SJSA1 (cell line): ENCODE measurements at regions not wholly inside any gene's neighbourhood (a gene's known extent, or its start where the extent isn't known, plus 50 kb on each side); places are given as distances from the start of the nearest gene placed in this dataset.

Experiments
- DNase-seq, 2 experiments: peaks; one replicate each; pipeline ENCODE4 v3.0.0-alpha.2; 2015 to 2020; ENCODE audit warnings: low spot score in 2 of 2, low read depth in 1 of 2
- H3K27ac ChIP-seq: fragments of 250-450 bp; sonication (Bioruptor Pico); 2 replicates; pipeline ENCODE4 v1.5.1; 2020; ENCODE audit warnings: mild to moderate bottlenecking, moderate library complexity
- H3K27me3 ChIP-seq: fragments of 250-450 bp; sonication (Bioruptor Pico); replicated peaks from 2 replicates; pipeline ENCODE4 v1.5.1; 2020; ENCODE audit warnings: mild to moderate bottlenecking, moderate library complexity
- H3K36me3 ChIP-seq: fragments of 250-450 bp; sonication (Bioruptor Pico); 2 replicates; pipeline ENCODE4 v1.5.1; 2020; ENCODE audit warnings: mild to moderate bottlenecking
- H3K4me1 ChIP-seq: fragments of 250-450 bp; sonication (Bioruptor Pico); replicated peaks from 2 replicates; pipeline ENCODE4 v1.6.1; 2021; ENCODE audit warnings: mild to moderate bottlenecking
- H3K4me3 ChIP-seq: fragments of 250-450 bp; sonication (Bioruptor Pico); 2 replicates; pipeline ENCODE4 v1.5.1; 2020; ENCODE audit warnings: mild to moderate bottlenecking
- H3K9me3 ChIP-seq: fragments of 250-450 bp; sonication (Bioruptor Pico); replicated peaks from 2 replicates; pipeline ENCODE4 v1.5.1; 2020; ENCODE audit warnings: mild to moderate bottlenecking

- no peaks in the 10 kb centered on the region for H3K36me3 ChIP-seq
- H3K4me1 ChIP-seq: peaks cover 16% of the 10 kb centered on the region
- H3K27me3 ChIP-seq: no peaks in the 10 kb centered on the region
- H3K4me3 ChIP-seq: no peak overlapping the region
- no peak overlapping the region for H3K27ac ChIP-seq
- no peak for DNase-seq
- no peaks in the 10 kb centered on the region for H3K9me3 ChIP-seq
Measured at GRCh38 chr6:80771941-80772340, 665.5 kb downstream of the BCKDHB start.

GRCh38 chr6:80769106-80769505 is 662.6 kb downstream of the BCKDHB start:
- no peaks in the 10 kb centered on the region for H3K9me3 ChIP-seq
- no peak overlapping the region for H3K27ac ChIP-seq
- H3K27me3 ChIP-seq: no peaks in the 10 kb centered on the region
- peak in 1 of 2 experiments; percentile 11 for DNase-seq
- no peak overlapping the region for H3K4me3 ChIP-seq
- peaks cover 16% of the 10 kb centered on the region for H3K4me1 ChIP-seq
- no peaks in the 10 kb centered on the region for H3K36me3 ChIP-seq

- H3K4me3 ChIP-seq: no peak overlapping the region
- no peaks in the 10 kb centered on the region for H3K27me3 ChIP-seq
- H3K36me3 ChIP-seq: no peaks in the 10 kb centered on the region
- H3K9me3 ChIP-seq: no peaks in the 10 kb centered on the region
- DNase-seq: peak; percentile 47 to 72
- peak overlapping the region; percentile 29; the same call in 1 of the 2 replicates for H3K27ac ChIP-seq
- H3K4me1 ChIP-seq: peaks cover 16% of the 10 kb centered on the region
Measured at GRCh38 chr6:80767808-80768207, 661.3 kb downstream of the BCKDHB start.

- H3K27me3 ChIP-seq: no peaks in the 10 kb centered on the region
- H3K4me3 ChIP-seq: no peak overlapping the region
- no peaks in the 10 kb centered on the region for H3K9me3 ChIP-seq
- no peaks in the 10 kb centered on the region for H3K36me3 ChIP-seq
- H3K27ac ChIP-seq: no peak overlapping the region
- no peak for DNase-seq
- no peaks in the 10 kb centered on the region for H3K4me1 ChIP-seq
Measured at GRCh38 chr6:80744213-80744612, 637.7 kb downstream of the BCKDHB start.

- H3K4me3 ChIP-seq: no peak overlapping the region
- H3K9me3 ChIP-seq: no peaks in the 10 kb centered on the region
- H3K36me3 ChIP-seq: no peaks in the 10 kb centered on the region
- H3K27ac ChIP-seq: no peak overlapping the region
- H3K4me1 ChIP-seq: no peaks in the 10 kb centered on the region
- no peak for DNase-seq
- H3K27me3 ChIP-seq: no peaks in the 10 kb centered on the region
Measured at GRCh38 chr6:80742481-80742880, 636.0 kb downstream of the BCKDHB start.

- no peaks in the 10 kb centered on the region for H3K27me3 ChIP-seq
- peak in 1 of 2 experiments; percentile 63 for DNase-seq
- no peaks in the 10 kb centered on the region for H3K36me3 ChIP-seq
- H3K9me3 ChIP-seq: no peaks in the 10 kb centered on the region
- peak overlapping the region; percentile 57 for H3K27ac ChIP-seq
- H3K4me3 ChIP-seq: no peak overlapping the region
- peaks cover 15% of the 10 kb centered on the region for H3K4me1 ChIP-seq
Measured at GRCh38 chr6:80733641-80734040, 627.2 kb downstream of the BCKDHB start.

- H3K4me3 ChIP-seq: no peak overlapping the region
- no peaks in the 10 kb centered on the region for H3K9me3 ChIP-seq
- no peaks in the 10 kb centered on the region for H3K36me3 ChIP-seq
- H3K27me3 ChIP-seq: no peaks in the 10 kb centered on the region
- peaks cover 30% of the 10 kb centered on the region for H3K4me1 ChIP-seq
- no peak for DNase-seq
- no peak overlapping the region for H3K27ac ChIP-seq
Measured at GRCh38 chr6:80728830-80729229, 622.4 kb downstream of the BCKDHB start.

- Histone ChIP-seq H3K27ac (no peak overlapping the region), H3K4me1 (peaks cover 24% of the 10 kb centered on the region), H3K36me3 (no peaks in the 10 kb centered on the region), H3K4me3 (no peak overlapping the region), H3K9me3 (no peaks in the 10 kb centered on the region), H3K27me3 (no peaks in the 10 kb centered on the region)
- no peak for DNase-seq
Measured at GRCh38 chr6:80728101-80728750, 621.8 kb downstream of the BCKDHB start.

- H3K36me3 ChIP-seq: no peaks in the 10 kb centered on the region
- peaks cover 20% of the 10 kb centered on the region for H3K4me1 ChIP-seq
- no peak overlapping the region for H3K4me3 ChIP-seq
- no peaks in the 10 kb centered on the region for H3K27me3 ChIP-seq
- H3K9me3 ChIP-seq: no peaks in the 10 kb centered on the region
- H3K27ac ChIP-seq: peak overlapping the region; percentile 90
- DNase-seq: peak; percentile 71 to 97
Measured at GRCh38 chr6:80725156-80725930, 618.9 kb downstream of the BCKDHB start.

- H3K4me1 ChIP-seq: peaks cover 13% of the 10 kb centered on the region
- no peak overlapping the region for H3K4me3 ChIP-seq
- no peak overlapping the region for H3K27ac ChIP-seq
- no peak for DNase-seq
- no peaks in the 10 kb centered on the region for H3K27me3 ChIP-seq
- H3K36me3 ChIP-seq: no peaks in the 10 kb centered on the region
- no peaks in the 10 kb centered on the region for H3K9me3 ChIP-seq
Measured at GRCh38 chr6:80720824-80721223, 614.4 kb downstream of the BCKDHB start.

- Histone ChIP-seq H3K4me3 (no peak overlapping the region), H3K27me3 (no peaks in the 10 kb centered on the region), H3K4me1 (no peaks in the 10 kb centered on the region), H3K9me3 (no peaks in the 10 kb centered on the region), H3K36me3 (no peaks in the 10 kb centered on the region), H3K27ac (no peak overlapping the region)
- DNase-seq: no peak
Measured at GRCh38 chr6:80714513-80714912, 608.0 kb downstream of the BCKDHB start.

- H3K4me1 ChIP-seq: no peaks in the 10 kb centered on the region
- no peak for DNase-seq
- no peak overlapping the region for H3K27ac ChIP-seq
- no peak overlapping the region for H3K4me3 ChIP-seq
- H3K36me3 ChIP-seq: no peaks in the 10 kb centered on the region
- H3K9me3 ChIP-seq: no peaks in the 10 kb centered on the region
- no peaks in the 10 kb centered on the region for H3K27me3 ChIP-seq
Measured at GRCh38 chr6:80698459-80698858, 592.0 kb downstream of the BCKDHB start.

GRCh38 chr6:80696268-80696667 is 589.8 kb downstream of the BCKDHB start:
- H3K4me3 ChIP-seq: no peak overlapping the region
- H3K9me3 ChIP-seq: no peaks in the 10 kb centered on the region
- H3K27me3 ChIP-seq: no peaks in the 10 kb centered on the region
- DNase-seq: no peak
- no peaks in the 10 kb centered on the region for H3K36me3 ChIP-seq
- no peak overlapping the region for H3K27ac ChIP-seq
- no peaks in the 10 kb centered on the region; the same call in 1 of the 2 replicates for H3K4me1 ChIP-seq

GRCh38 chr6:80690551-80691131 is 584.2 kb downstream of the BCKDHB start:
- Histone ChIP-seq H3K27me3 (no peaks in the 10 kb centered on the region), H3K4me1 (peaks cover 9% of the 10 kb centered on the region), H3K27ac (no peak overlapping the region), H3K36me3 (no peaks in the 10 kb centered on the region), H3K9me3 (no peaks in the 10 kb centered on the region), H3K4me3 (no peak overlapping the region)
- no peak for DNase-seq
